BE2C (cell line): ENCODE measurements at regions not wholly inside any gene's neighbourhood (a gene's known extent, or its start where the extent isn't known, plus 50 kb on each side); places are given as distances from the start of the nearest gene placed in this dataset.
"Not testable (repeated sequence)": the region's sequence is repeated elsewhere in the genome, so short reads cannot be mapped to it uniquely, and the experiment has no call there.

Experiments
- DNase-seq: peaks from one replicate; pipeline ENCODE4 v3.0.0-alpha.2; 2020
- H3K27me3 ChIP-seq: fragments of 250-450 bp; sonication (Bioruptor Pico); 2 replicates; pipeline ENCODE4 v1.5.1; 2020; ENCODE audit warnings: mild to moderate bottlenecking
- H3K36me3 ChIP-seq: fragments of 250-450 bp; sonication (Bioruptor Pico); 2 replicates; pipeline ENCODE4 v1.5.1; 2020; ENCODE audit warnings: mild to moderate bottlenecking
- H3K4me1 ChIP-seq: fragments of 250-450 bp; sonication (Bioruptor Pico); 2 replicates; pipeline ENCODE4 v1.5.1; 2020
- H3K4me3 ChIP-seq: 2 replicates; pipeline ENCODE4 v1.5.1; 2011; ENCODE audit warnings: low read depth, low read length
- H3K9me3 ChIP-seq: fragments of 250-450 bp; sonication (Bioruptor Pico); 2 replicates; pipeline ENCODE4 v1.5.1; 2020
- TF ChIP-seq, protein P1 (sequence below): IDR thresholded peaks from 2 replicates; pipeline ENCODE4 v1.5.1; 2012; ENCODE audit warnings: mild to moderate bottlenecking, low read depth, low read length

DNA sequence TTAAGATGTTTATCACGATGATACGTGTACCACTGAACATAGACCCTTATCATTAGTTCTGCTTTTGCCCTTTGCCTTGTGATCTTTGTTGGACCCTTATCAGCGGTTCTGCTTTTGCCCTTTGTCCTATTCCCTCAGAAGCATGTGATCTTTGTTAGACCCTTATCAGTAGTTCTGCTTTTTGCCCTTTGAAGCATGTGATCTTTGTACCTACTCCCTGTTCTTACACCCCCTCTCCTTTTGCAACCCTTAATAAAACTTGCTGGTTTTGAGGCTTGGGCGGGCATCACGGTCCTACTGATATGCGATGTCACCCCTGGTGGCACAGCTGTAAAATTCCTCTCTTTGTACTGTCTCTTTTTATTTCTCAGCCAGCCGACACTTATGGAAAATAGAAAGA, 117.0 kb downstream of the SDHAF3 start:
- DNase-seq, H3K9me3 ChIP-seq, H3K36me3 ChIP-seq, H3K27me3 ChIP-seq, H3K4me3 ChIP-seq, H3K4me1 ChIP-seq: not testable (repeated sequence)

DNA sequence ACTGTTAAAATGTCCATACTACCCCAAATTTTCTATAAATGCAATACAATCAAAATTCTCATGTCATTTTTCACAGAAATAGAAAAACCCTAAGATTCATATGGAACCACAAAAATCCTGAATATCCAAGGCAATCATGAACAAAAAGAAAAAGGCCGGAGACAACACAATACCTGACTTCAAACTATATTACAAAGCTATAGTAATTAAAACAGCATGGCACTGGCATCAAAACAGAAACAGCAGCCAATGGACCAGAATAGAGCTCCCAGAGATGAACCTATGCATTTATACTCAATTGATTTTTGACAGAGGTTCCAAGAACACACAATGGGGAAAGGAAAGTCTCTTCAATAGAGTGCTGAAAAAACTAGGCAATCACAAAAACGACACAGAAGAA, 128.8 kb downstream of the SDHAF3 start:
- H3K4me1 ChIP-seq = no peaks in the 10 kb centered on the region
- no peaks in the 10 kb centered on the region for H3K27me3 ChIP-seq
- TF ChIP-seq, protein P1, sequence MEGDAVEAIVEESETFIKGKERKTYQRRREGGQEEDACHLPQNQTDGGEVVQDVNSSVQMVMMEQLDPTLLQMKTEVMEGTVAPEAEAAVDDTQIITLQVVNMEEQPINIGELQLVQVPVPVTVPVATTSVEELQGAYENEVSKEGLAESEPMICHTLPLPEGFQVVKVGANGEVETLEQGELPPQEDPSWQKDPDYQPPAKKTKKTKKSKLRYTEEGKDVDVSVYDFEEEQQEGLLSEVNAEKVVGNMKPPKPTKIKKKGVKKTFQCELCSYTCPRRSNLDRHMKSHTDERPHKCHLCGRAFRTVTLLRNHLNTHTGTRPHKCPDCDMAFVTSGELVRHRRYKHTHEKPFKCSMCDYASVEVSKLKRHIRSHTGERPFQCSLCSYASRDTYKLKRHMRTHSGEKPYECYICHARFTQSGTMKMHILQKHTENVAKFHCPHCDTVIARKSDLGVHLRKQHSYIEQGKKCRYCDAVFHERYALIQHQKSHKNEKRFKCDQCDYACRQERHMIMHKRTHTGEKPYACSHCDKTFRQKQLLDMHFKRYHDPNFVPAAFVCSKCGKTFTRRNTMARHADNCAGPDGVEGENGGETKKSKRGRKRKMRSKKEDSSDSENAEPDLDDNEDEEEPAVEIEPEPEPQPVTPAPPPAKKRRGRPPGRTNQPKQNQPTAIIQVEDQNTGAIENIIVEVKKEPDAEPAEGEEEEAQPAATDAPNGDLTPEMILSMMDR = no peak

GRCh38 chr7:97258187-97258586, 140.7 kb downstream of the SDHAF3 start:
- H3K9me3 ChIP-seq, H3K36me3 ChIP-seq, H3K4me3 ChIP-seq, H3K4me1 ChIP-seq, DNase-seq, H3K27me3 ChIP-seq: not testable (repeated sequence)

More for the DNA sequence above, 128.8 kb downstream of the SDHAF3 start:
- no peak for DNase-seq
- H3K4me3 ChIP-seq = no peak overlapping the region
- no peaks in the 10 kb centered on the region for H3K9me3 ChIP-seq
- no peaks in the 10 kb centered on the region for H3K36me3 ChIP-seq

GRCh38 chr7:97269741-97270140, 152.2 kb downstream of the SDHAF3 start:
- Histone ChIP-seq H3K36me3 (no peaks in the 10 kb centered on the region), H3K9me3 (no peaks in the 10 kb centered on the region), H3K27me3 (peaks cover 9% of the 10 kb centered on the region), H3K4me3 (no peak overlapping the region), H3K4me1 (no peaks in the 10 kb centered on the region)
- DNase-seq = no peak
- TF ChIP-seq, protein P1 = no peak

DNA sequence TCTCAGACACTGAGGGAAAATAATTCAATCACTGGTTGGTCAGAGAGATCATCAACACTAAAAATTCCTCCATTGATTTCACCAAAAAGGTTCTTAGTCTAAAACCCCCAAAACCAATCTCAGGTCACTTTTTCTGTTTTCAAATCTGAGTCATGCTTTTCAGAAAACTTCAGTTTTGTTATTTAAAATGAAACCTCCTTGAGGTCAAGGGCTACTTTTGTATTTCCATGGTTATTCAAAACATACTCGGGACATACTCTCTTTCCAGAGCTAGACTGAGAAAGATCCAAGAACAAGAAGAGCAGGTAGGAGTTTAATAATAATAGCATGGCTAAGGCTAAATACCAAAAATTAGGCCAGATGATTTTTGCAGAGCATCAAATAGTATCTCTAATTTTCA, 152.8 kb downstream of the SDHAF3 start:
- no peak for DNase-seq

GRCh38 chr7:97271619-97272018, 154.1 kb downstream of the SDHAF3 start:
- peaks cover 9% of the 10 kb centered on the region for H3K27me3 ChIP-seq
- no peaks in the 10 kb centered on the region for H3K36me3 ChIP-seq
- no peaks in the 10 kb centered on the region for H3K4me1 ChIP-seq
- H3K4me3 ChIP-seq = no peak overlapping the region
- no peaks in the 10 kb centered on the region for H3K9me3 ChIP-seq
- no peak for DNase-seq
- TF ChIP-seq, protein P1 = no peak

More for the DNA sequence above, 152.8 kb downstream of the SDHAF3 start:
- H3K36me3 ChIP-seq = no peaks in the 10 kb centered on the region
- no peaks in the 10 kb centered on the region for H3K9me3 ChIP-seq
- TF ChIP-seq, protein P1 = no peak
- H3K4me1 ChIP-seq = no peaks in the 10 kb centered on the region
- H3K27me3 ChIP-seq = peaks cover 9% of the 10 kb centered on the region
- H3K4me3 ChIP-seq = no peak overlapping the region

- TF ChIP-seq, protein P1 = no peak
- Histone ChIP-seq H3K36me3 (no peaks in the 10 kb centered on the region), H3K4me1 (no peaks in the 10 kb centered on the region), H3K27me3 (peaks cover 9% of the 10 kb centered on the region), H3K9me3 (no peaks in the 10 kb centered on the region), H3K4me3 (no peak overlapping the region)
- DNase-seq = no peak
These were observed 154.9 kb downstream of the SDHAF3 start for GRCh38 chr7:97272237-97272975.
